ENCODE measurements at regions not wholly inside any gene's neighbourhood (a gene's known extent, or its start where the extent isn't known, plus 50 kb on each side); places are given as distances from the start of the nearest gene placed in this dataset.
"Not testable (repeated sequence)": the region's sequence is repeated elsewhere in the genome, so short reads cannot be mapped to it uniquely, and the experiment has no call there.

- TF ChIP-seq, protein P1, sequence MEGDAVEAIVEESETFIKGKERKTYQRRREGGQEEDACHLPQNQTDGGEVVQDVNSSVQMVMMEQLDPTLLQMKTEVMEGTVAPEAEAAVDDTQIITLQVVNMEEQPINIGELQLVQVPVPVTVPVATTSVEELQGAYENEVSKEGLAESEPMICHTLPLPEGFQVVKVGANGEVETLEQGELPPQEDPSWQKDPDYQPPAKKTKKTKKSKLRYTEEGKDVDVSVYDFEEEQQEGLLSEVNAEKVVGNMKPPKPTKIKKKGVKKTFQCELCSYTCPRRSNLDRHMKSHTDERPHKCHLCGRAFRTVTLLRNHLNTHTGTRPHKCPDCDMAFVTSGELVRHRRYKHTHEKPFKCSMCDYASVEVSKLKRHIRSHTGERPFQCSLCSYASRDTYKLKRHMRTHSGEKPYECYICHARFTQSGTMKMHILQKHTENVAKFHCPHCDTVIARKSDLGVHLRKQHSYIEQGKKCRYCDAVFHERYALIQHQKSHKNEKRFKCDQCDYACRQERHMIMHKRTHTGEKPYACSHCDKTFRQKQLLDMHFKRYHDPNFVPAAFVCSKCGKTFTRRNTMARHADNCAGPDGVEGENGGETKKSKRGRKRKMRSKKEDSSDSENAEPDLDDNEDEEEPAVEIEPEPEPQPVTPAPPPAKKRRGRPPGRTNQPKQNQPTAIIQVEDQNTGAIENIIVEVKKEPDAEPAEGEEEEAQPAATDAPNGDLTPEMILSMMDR (IDR thresholded peaks at IDR 0.05), result not testable (repeated sequence)
- not testable (repeated sequence) for TF ChIP-seq POLR2AphosphoS5 (IDR thresholded peaks at IDR 0.05); POLR2A (IDR thresholded peaks at IDR 0.05; ENCODE audit: low read depth)
Observed at GRCh38 chr15:84477550-84477949, 123.3 kb upstream of the ZSCAN2 start.
